CD4-positive, alpha-beta T cell treated with Interleukin-10 for 1 hour (primary cell): ENCODE measurements at regions not wholly inside any gene's neighbourhood (a gene's known extent, or its start where the extent isn't known, plus 50 kb on each side); places are given as distances from the start of the nearest gene placed in this dataset.

ENCODE experiments used
- DNase-seq: peaks from one replicate; pipeline ENCODE4 v3.0.0-alpha.2; 2020

DNA sequence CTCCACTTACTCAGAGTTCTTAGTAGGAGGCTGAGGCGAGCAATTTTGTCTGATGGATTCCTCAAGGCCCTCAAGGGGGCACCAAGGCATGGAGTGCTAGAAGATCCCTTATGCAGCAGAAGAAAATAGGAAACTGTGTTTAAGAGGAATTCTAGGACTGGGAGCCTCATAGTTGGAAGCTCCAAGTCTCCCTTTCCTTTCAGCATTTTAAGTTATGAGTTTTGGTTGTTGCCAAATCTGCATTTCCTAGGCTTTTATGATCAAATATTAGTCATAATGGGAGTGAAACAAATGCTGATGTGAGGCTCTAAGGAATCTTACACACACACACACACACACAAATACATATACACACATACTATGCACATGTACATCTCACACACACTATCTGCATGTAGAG is 714.0 kb downstream of the UTRN start:
- no peak for DNase-seq

DNA sequence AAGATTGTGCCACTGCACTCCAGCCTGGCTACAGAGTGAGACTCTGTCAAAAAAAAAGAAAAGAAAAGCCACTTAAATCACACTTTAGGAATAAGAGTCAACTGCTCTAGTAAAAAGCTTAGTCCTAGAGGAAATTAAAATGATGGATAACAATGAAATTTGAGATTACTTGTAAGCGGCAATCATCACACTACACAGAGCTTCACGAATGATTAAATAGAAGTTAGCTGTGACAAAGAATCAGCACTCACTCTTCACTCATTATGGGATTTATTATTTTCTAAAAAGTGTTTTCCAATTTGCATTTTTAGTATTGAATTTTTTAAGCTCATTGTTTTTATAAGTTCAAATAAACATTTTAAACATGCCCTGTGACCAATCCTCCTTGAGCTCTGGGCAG is 718.0 kb downstream of the UTRN start:
- DNase-seq: no peak

DNA sequence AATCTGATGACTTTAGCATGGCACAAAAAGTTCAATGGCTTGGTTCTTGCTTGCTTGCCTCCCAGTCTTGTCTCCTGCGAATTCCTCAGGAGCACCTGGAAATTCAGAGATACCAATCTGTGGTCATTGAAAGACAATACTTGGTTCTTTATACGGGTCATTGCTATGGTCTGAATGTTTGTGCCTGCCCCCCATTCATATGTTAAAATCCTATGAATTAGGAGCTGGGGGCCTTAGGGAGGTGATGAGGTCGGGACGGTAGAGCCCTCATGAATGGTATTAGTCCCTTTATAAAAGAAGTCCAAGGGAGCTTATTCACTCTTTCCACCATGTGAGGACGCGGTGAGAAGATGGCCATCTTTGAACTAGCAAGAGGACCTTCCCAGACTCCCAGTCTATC is 721.8 kb downstream of the UTRN start:
- no peak for DNase-seq

DNA sequence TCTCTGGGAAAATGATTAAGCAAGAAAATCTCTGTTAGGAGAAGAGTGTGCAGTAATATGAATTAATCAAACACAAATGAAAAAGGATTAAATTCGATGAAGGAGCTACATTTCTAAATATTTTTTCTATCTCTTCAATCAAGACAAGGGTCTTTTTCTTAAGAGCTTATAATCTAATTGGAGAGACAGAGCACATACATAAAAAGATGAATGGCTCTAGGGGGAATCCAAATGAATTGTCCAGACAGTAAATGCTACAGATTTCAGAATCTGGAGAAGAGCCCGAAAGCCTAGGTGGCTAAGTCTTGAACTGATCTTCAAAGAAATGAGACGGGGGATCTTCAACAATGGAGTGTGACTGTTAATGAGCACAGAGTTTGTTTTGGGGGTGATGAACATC is 723.6 kb downstream of the UTRN start:
- no peak for DNase-seq

DNA sequence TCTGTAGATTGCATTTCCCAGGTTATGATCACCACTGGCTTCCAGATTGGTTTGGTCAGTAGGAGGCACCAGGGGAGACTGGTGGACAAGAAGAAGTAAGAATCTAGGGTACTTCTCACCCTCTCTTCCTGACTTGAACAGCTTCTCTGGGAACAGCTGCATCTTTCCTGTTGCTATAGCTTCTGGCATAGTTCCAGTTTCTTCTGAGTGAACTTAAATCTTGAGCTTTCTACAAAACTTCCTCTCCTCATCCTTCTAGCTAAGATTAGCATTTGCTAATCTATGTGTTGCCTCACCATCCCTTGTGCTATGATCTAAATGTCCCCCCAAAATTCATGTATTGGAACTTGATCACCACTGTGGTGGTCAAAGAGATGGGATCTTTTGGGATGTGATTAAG is 724.6 kb downstream of the UTRN start:
- DNase-seq: no peak

DNA sequence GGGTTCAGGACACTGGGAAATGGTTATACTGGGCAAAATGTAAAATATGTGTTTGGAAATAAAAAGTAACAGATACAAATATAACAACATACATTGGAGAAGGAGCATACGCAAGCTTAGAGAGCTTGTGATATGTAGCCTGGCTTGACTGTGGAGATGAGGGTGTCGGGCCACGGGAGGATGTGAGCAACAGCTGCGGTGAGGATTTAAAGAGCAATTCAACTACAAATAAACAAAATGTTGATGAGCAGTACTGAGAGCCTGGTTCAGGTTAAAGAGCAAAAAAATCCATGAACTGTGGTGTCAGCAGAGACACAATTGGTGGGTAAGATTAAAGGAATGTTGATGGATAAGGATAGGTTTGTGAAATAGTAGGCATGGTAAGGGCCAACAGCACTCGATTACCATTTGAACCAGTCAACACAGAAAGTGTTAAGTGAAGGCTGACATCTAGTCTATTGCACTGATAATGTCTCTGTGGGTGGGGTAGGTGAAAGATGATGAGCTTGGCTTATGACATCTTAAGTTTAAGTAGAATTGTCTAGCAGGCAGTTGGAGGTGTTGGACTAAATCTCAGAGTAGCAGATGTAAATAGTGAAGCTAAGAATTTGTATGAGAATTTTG is 723.2 kb downstream of the EPM2A start:
- no peak for DNase-seq

DNA sequence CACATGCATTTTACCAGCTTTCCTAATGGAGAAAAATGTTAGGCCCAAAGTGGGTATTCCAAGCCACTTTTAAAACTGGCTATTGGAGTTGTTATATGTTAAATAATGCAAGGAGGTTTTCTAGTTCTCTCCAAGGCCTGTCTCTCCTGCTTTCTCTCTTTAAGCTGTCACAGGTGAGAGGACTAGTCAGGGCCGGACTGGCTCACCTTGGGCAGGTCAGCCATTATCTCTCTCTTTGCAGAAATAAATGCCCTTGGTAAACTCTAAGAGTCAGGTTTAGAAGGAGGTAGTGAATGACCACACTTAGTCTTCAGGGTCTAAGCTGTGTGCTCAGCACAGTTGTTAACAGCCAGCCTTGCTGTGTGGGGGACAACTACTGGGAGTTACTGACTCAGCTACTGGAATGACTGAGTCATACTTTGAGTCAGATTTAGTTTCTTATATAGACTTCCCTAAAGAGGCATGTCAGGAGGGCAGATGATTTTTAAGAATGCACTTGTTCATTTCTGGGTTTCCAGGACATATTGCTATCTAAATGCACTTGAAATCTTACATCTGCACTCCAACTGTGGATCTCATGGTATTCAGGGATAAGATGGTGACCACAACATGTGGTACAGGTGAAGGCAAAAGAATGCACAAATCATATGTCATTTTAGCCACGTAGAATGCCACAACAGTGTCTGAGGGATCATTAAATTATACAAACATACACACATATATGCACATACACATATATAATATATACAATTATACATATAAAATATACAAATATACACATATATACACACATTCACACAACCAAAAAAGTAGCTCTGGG is 719.4 kb downstream of the EPM2A start:
- no peak for DNase-seq

DNA sequence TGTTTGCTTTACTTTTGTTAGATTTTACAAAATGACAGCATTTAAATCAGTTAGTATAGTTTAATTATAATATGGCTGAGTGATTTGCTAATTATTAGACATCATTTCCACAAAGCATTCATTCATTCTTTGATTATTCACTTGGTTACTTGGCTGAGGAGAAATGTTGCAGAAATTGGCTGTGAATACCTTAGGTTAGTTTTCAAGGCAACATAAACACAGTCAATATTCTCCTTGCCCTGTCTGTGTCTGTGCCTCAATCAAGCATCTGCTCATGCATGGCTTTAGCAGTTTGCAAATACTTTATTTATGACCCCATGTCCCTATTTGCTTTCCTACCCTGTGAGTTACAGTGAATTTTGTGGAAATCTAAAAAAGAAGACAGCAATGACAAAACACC is 718.3 kb downstream of the EPM2A start:
- no peak for DNase-seq

DNA sequence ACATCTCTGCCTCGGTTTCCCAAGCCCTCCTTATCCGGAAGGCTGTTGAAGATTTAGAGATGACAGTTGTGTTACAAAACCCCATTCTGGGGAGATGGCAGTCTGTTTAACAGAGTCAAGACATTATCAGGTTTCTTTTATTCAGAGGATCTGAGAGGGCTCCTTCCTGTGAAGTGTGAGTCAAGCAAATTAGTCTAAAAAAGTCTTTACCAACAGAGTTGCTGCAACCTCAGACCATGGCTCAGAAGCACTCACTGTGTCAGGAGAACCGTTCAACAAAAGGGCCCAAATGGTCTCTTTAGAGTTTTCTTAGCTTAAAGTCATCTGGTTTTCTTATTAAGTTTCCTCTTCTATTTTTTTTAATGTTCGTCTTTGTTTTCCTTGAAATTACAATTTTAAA is 717.8 kb downstream of the EPM2A start:
- no peak for DNase-seq

DNA sequence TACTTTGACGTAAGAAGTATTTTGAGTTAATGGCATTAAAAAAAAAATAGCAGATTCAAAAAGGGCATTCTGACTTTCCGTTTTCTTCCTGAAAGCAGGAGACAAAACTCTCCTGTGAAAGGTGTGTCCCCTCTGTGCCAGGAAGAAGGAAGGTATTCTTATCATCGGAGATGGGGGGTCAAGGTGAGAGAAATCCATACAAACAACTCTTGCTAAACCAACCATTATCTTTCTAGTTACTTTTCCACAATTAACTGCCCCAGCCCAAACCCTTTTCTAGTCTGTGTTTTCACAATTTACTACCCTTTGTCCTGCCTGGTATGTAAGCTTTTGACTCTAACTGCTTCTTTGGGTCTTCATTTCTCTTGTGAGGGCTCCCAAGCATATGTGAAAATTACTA is 717.3 kb downstream of the EPM2A start:
- no peak for DNase-seq

DNA sequence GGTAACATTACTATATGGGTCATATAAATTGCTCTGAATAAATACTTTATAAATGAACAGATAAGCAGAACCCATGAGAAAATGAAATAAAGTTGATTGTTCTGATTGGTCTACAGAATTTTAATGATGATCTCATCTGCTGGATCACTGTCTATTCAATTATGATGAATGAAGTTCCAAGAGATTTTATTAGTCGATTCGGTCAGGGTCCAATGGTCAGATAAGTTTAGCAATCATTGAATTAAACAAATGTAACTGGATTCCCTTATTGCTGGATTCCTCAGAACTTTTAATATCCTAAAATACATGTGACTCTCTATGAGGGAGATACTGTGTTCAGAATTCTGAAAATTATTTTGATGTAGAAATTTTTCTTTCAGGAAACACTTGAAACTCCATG is 715.2 kb downstream of the EPM2A start:
- DNase-seq: no peak

DNA sequence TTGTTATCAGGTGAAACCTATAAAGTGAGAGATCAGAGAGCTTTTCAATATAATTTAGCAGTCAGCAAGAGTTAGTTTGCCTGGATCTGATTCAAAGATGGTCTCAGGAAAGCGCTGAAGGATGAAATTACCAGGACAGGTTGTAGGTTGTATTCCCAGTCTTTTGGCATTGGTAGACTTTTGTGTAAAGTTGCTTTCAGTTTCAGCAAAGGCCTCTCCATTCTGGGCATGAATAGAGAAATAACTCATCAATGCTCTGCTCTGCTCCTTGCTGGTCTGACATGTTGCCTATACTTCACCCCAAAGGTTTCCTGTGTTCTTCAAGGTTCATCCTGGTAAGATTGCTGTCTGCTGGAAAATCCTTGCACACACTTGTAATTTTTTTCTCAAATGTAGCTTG is 714.8 kb downstream of the EPM2A start:
- no peak for DNase-seq

DNA sequence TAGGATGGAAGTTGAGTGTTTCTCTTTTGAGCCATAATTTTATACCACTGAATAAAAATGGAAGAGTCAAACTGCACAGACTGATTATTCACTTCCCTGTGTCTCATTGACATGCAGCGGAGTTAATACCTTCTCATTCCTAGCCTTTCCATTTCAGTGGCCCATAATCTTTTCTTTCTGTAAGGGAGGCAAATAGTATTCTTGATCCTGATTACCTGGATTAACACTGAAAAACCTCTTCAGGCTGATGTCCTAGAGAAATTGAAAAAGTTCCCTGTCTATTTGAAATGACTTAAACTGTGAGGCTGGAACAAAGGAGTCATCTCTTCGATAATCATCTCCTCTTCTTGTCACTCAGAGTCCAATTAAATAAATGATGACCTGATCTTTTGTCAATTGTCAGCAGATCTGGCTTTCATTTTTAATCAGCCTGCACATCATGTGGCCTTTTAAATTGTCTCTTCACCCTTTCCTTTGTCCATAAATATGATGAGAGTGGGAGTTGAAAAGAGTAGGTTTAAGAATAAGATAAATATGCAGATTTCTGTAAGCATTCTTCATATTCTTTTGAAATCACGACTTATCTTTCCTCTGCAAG is 713.0 kb downstream of the EPM2A start:
- no peak for DNase-seq

DNA sequence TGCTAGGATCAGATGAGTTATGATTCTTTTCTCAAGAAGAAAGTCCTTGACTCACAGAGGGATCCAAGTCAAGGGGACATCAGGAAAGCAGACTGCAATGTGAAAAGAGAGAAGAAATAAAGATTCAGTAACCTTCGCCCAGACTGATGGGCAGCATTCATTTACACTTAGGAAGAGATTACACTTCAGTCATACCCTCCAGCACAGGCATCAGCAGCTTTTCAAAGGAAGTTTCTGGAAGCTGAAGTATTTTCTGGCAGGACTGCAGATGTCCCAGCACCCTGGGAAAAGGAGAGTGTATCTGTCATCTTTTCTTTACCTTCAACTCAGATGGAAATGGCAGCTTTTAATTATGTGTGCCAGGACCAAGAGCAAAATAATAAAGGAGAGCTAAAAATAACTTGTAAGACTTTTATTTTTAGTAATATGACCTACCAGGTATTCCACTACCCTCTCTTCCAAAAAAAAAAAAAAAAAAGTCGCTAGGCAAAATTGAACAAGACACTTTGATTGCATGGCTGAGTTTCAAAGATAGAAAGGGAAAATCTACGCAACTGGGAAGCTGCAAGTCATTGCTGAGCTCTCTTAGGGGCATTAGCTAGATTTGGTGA is 712.1 kb downstream of the EPM2A start:
- DNase-seq: no peak

DNA sequence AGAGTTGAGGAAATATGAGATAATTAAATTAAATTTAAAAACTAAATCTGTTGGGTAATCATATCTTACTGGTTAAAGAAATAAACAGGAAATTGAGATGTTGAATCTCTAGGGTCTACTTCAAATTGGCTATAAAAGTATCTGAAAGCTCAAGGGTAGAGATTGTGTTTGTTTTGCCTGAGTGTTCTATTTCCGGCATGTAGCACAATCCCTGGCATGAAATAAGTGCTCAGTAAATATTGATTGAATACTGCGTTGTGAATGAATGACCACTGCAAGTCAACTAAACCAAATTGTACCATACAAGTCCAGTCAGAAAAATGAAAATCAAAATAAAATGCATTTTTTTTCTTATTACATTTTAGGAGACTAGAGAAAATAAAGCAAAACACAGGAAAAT is 709.8 kb downstream of the EPM2A start:
- no peak for DNase-seq

DNA sequence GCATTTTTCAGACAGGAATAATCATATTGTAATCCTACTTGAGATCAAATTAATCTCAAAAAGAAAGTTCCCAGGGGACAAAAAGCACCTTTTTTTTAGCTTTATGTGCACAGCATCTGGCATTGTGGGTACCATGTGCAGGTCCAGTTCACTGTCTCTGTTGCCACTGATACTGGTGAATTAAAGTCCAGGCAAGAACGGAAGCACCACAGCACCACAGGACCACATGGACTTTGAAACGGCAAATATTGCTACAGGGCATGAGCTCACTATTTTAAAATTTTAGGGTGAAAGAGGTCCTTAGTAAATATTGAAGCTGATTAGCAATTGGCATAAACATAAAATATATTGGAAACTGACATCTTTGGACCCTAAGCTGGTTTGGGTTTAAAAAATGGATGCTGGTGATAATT is 709.0 kb downstream of the EPM2A start:
- DNase-seq: no peak

DNA sequence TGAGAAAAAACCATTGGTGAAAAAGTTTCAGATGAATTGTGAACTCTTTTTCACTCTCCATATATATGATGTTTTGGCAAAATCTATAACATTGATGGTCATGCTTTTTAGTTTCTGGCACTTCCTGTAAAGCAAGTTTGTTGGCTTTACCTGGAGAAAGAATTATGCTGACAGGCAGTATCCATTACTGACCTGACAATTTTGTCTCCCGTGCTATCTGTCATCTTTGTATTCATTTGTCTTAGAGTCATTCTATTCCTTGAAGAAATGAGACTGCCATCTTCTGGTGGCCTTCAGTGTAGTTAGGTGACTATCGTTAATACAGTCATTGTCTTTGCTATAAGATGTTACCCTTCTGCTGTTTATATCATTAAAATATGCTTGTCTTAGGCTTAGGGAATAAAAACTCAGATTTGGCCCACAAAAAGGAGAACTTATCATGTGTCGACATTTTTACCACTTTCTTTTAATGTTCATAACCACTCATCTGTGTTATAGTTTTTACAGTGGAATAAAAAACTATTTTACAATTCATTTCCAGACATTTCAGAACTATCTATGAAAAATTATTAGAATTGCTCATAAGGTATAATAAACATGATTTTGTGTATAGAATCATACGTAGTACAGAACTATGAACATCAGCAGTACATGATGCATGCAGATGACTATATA is 707.0 kb downstream of the EPM2A start:
- DNase-seq: peak; percentile 29

DNA sequence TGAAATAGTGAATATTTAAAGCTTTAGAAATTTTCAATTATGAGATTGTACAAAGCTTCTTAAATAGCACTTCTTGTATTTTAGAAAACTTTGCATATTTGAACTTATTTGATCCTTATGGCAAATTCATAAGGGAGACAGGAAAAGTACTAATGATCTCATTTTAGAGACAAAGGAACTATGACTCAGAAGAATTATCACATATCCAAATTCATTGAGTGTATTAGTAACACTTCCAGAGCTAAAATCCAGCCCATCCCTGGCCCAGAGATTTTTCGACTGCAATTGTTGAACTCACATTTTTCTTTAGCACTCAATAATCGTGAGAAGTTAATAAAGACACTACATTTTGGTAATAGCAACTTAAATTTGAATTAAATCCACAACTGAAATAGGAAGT is 704.3 kb downstream of the EPM2A start:
- DNase-seq: no peak

DNA sequence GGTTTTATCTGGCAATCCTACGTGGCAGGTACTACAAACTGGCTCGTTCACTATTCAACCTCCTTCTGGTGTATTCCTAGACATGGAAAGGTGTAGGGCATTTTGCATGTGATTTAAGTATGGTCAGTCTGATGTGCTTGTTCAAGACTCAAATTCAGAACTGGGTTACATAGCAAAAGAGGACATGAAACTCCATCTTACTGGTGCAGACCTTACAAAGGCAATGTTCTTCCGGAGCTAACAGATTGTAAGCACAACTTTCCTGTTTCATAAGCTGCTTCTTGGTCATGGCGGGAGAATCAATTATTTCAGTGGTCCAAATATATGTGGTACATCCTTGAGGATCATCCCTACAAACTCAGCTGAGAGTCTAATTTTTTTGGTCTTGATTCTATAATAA is 703.4 kb downstream of the EPM2A start:
- DNase-seq: no peak

DNA sequence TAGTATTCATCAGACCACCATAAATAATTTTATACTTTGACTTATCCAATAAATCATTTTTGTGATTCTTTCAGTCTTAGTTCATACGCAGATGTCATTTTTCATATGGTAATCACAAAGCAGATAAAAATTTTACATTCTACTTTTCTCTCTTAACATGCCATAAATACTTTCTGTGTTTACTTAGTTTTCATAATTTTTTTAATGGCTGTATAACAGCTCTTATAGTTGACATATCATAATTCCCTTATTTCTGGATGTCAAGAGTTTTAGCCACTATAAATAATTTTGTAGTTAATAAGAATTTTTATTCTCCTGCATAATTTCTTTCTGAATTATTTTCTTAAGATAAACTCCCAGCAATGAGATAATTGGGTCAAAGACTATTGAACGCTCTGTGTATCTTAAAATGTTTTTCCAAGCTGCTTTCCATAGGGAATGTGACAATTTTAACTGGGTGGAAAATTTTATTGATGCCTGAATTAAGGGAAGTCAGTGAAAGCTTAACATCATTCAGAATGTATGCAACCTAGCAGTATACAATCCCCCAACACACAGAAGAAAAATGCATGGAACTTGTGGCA is 702.7 kb downstream of the EPM2A start:
- DNase-seq: no peak

DNA sequence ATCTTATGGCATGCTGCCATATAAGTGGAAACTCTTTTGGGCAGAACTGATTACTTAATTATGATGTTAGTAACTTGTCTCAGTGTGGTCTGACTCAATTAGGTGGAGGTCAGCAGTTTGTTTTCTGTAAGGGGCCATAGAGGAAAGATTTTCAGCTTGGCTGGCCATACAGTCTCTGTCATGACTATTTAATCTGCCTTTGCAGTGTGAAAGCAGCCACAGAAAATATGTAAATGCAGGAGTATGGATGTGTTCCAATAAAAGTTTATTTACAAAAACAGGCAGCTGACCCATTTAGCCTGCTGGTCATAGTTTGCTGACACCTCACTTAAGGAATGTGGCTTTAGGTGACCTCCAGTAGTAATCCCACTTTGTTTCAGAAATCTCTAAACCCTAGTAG is 700.7 kb downstream of the EPM2A start:
- no peak for DNase-seq

DNA sequence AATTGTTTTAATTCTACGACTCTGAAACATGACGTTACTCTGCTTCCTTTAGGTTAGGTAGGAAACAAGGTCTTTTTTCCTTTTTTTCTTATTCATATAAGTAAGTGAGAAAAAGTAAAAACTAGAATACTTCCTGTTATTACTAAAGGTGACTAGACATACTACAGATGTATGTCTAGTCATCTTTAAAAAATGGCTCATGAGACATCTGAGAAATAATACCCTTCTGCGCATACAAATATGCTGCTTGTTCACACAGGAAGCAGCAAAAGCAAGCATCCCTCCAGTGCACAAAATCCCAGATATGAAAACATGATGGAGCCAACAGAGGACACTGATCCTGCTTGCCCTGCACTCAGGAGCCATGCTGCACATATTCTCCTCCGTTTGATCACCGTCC is 699.1 kb downstream of the EPM2A start:
- DNase-seq: no peak
